ENCODE measurements at regions not wholly inside any gene's neighbourhood (a gene's known extent, or its start where the extent isn't known, plus 50 kb on each side); places are given as distances from the start of the nearest gene placed in this dataset.
"Not testable (repeated sequence)": the region's sequence is repeated elsewhere in the genome, so short reads cannot be mapped to it uniquely, and the experiment has no call there.

DNA sequence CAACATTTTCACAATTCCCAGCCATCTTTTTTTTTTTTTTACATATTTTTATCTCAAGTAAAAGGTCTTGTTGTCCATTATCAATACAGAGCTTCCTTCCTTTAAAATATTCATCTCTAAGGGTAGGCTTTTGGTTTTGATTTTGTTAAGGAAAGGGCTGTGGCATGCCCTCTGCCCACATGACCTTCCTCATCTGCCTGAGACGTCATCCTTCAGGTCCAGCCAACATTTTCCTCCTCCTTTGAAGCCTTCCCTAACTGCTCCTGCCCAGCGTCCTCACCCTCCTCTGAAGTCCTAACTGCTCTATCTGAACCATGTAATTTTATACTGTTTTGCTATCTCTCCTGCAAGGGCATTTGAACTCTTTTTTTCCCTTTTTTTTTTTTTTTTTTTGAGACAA, 73.9 kb upstream of the TGM3 start:
- Histone ChIP-seq H3K9me3 (ENCODE audit: control insufficient read depth, insufficient read depth, low read length) (no peaks in the 10 kb centered on the region), H3K9ac (ENCODE audit: low read depth, low read length) (no peak overlapping the region), H3K4me1 (ENCODE audit: control insufficient read depth, insufficient read depth, low read length) (no peaks in the 10 kb centered on the region), H3K4me3 (ENCODE audit: low read depth, low read length) (no peak overlapping the region), H3K27me3 (ENCODE audit: control insufficient read depth, insufficient read depth, low read length) (no peaks in the 10 kb centered on the region), H3K36me3 (ENCODE audit: control insufficient read depth, insufficient read depth, low read length) (no peaks in the 10 kb centered on the region)

DNA sequence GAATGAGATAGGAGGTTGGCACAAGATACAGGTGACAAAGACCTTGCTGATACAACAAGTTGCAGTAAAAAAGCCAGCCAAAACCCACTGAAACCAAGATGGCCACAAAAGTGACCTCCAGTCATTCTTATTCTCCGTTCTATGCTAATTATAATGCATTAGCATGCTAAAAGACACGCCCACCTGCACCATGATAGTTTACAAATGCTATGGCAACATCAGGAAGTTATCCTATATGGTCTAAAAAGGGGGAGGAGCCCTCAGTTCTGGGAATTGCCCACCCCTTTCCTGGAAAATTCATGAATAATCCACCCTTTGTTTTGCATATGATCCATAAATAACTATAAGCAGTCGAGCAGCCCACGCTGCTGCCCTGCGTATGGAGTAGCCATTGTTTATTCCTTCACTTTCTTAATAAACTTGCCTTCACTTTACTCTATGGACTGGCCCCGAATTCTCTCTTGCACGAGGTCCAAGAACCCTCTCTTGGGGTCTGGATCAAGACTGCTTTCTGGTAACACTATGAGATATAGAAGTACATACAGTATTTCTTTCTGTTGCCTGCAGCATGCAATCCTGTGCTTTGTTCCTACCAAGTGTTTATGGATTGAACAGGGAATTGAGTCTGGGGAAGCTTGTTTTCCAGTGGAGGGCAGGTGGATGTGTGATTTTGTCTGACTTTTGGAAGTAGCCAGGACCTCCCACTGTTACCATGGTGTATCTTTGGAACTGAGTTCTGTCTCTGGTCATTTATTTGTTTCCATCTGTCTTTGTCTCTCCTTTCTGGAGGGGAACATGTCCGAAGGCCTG, 72.0 kb upstream of the TGM3 start:
- no peaks in the 10 kb centered on the region for H3K27me3 ChIP-seq (ENCODE audit: control insufficient read depth, insufficient read depth, low read length)
- H3K9me3 ChIP-seq (ENCODE audit: control insufficient read depth, insufficient read depth, low read length) = no peaks in the 10 kb centered on the region
- no peaks in the 10 kb centered on the region for H3K36me3 ChIP-seq (ENCODE audit: control insufficient read depth, insufficient read depth, low read length)
- no peaks in the 10 kb centered on the region for H3K4me1 ChIP-seq (ENCODE audit: control insufficient read depth, insufficient read depth, low read length)
- H3K4me3 ChIP-seq (ENCODE audit: low read depth, low read length) = no peak overlapping the region
- H3K9ac ChIP-seq (ENCODE audit: low read depth, low read length) = no peak overlapping the region

DNA sequence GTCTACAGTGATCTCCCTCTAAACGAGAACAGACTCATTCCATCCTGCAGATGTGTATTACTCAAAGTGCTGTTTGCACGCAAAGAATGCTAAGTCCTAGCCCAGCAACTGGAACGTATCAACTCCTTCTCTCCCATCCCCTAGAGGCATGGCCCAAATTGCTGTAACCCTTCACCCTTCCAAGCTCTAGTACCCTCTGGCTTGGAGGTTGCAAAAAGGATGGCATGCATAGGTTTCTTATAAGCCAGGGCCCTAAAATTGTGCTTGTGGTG, 71.5 kb upstream of the TGM3 start:
- H3K9me3 ChIP-seq (ENCODE audit: control insufficient read depth, insufficient read depth, low read length) = no peaks in the 10 kb centered on the region
- no peaks in the 10 kb centered on the region for H3K27me3 ChIP-seq (ENCODE audit: control insufficient read depth, insufficient read depth, low read length)
- no peak overlapping the region for H3K9ac ChIP-seq (ENCODE audit: low read depth, low read length)
- H3K4me1 ChIP-seq (ENCODE audit: control insufficient read depth, insufficient read depth, low read length) = no peaks in the 10 kb centered on the region
- no peak overlapping the region for H3K4me3 ChIP-seq (ENCODE audit: low read depth, low read length)
- no peaks in the 10 kb centered on the region for H3K36me3 ChIP-seq (ENCODE audit: control insufficient read depth, insufficient read depth, low read length)

DNA sequence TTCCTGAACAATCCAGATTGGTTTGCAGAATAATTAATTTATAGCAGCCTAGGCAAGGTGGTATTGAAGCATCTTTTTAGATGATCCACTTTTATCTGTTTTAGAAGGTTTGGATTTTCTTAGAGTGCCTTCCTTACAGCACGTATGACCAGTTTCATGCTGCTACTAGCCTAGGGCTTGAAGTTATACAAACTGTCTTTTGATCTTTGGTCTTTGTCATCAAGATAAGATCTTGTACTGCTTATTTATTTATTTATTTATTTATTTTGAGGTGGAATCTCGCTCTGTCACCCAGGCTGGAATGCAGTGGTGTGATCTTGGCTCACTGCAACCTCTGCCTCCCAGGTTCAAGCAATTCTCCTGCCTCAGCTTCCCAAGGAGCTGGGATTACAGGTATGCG, 68.5 kb upstream of the TGM3 start:
- not testable (repeated sequence) for H3K36me3 ChIP-seq (ENCODE audit: control insufficient read depth, insufficient read depth, low read length); H3K9me3 ChIP-seq (ENCODE audit: control insufficient read depth, insufficient read depth, low read length); H3K9ac ChIP-seq (ENCODE audit: low read depth, low read length); H3K27me3 ChIP-seq (ENCODE audit: control insufficient read depth, insufficient read depth, low read length); H3K4me3 ChIP-seq (ENCODE audit: low read depth, low read length); H3K4me1 ChIP-seq (ENCODE audit: control insufficient read depth, insufficient read depth, low read length)

DNA sequence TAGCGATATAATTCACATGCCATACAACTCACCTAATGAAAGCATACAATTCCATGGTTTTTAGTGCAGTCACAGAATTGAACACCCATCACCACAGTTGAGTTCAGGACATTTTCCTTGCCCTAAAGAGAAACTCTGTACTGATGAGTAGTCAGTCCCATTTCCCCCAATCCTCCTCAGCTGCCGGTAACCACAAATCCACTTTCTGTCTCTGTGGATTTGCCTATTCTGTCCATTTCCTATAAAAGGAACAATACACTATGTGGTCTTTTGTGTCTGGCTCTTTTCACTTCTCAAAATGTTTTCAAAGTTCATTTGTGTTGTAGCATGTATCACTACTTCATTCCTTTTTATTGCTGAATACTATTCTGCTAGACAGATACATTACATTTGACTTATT, 67.9 kb upstream of the TGM3 start:
- H3K36me3 ChIP-seq (ENCODE audit: control insufficient read depth, insufficient read depth, low read length) = no peaks in the 10 kb centered on the region
- no peaks in the 10 kb centered on the region for H3K4me1 ChIP-seq (ENCODE audit: control insufficient read depth, insufficient read depth, low read length)
- no peaks in the 10 kb centered on the region for H3K27me3 ChIP-seq (ENCODE audit: control insufficient read depth, insufficient read depth, low read length)
- H3K9me3 ChIP-seq (ENCODE audit: control insufficient read depth, insufficient read depth, low read length) = no peaks in the 10 kb centered on the region
- H3K9ac ChIP-seq (ENCODE audit: low read depth, low read length) = no peak overlapping the region
- H3K4me3 ChIP-seq (ENCODE audit: low read depth, low read length) = no peak overlapping the region

DNA sequence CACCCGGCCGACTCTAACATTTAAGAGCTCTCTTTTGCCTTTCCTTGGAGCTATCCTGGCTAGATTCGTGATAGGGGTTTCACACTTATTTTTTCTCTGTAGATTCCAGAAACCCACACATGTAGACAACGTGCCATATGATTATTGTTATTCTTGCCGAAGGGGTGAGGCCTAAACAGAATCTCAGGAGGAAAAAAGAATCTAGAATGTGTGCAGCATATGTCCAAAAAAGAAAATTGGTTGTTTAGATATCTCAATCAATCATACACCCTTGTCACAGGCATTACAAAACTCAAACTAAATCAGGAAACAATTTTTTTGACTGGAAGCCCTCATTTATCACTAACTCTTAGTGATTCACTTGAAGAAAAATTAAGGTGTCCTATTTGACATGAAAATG, 66.9 kb upstream of the TGM3 start:
- Histone ChIP-seq H3K4me3 (ENCODE audit: low read depth, low read length) (no peak overlapping the region), H3K9ac (ENCODE audit: low read depth, low read length) (no peak overlapping the region), H3K36me3 (ENCODE audit: control insufficient read depth, insufficient read depth, low read length) (no peaks in the 10 kb centered on the region), H3K4me1 (ENCODE audit: control insufficient read depth, insufficient read depth, low read length) (no peaks in the 10 kb centered on the region), H3K9me3 (ENCODE audit: control insufficient read depth, insufficient read depth, low read length) (no peaks in the 10 kb centered on the region), H3K27me3 (ENCODE audit: control insufficient read depth, insufficient read depth, low read length) (no peaks in the 10 kb centered on the region)

DNA sequence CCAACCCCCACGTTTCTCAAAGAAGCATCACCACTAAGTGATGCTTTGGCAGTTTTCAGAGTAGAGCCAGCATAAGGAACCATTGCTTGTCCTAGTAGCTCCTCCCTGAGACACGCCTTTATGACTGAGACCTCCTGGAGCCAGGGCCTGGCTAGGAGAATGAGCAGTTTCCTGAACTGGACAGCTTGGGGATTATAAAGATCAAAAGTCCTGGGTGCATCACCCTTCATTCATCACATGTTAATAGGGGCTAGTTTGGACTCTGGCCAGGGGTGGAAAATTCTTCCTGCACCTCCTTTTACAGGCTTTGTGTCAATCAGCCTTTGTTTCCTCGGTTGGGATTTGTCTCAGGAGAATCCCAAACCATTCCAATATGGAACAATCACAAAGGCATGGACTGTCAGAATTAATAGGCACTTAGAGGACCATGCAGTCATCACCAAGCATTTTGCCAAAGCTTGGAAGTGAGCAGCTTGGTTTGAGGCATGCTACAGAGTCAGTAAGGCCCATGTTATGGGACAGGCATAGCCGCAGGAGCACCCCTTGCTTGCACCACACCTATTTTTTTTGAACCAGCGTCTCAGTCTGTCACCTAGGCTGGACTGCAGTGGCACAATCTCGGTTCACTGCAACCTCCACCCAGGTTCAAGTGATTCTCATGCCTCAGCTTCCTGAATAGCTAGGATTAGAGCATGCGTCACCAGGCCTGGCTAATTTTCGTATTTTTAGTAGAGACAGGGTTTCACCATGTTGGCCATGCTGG, 64.9 kb upstream of the TGM3 start:
- Histone ChIP-seq H3K9ac (ENCODE audit: low read depth, low read length) (no peak overlapping the region), H3K27me3 (ENCODE audit: control insufficient read depth, insufficient read depth, low read length) (no peaks in the 10 kb centered on the region), H3K4me1 (ENCODE audit: control insufficient read depth, insufficient read depth, low read length) (peaks cover 10% of the 10 kb centered on the region), H3K36me3 (ENCODE audit: control insufficient read depth, insufficient read depth, low read length) (no peaks in the 10 kb centered on the region), H3K4me3 (ENCODE audit: low read depth, low read length) (no peak overlapping the region), H3K9me3 (ENCODE audit: control insufficient read depth, insufficient read depth, low read length) (no peaks in the 10 kb centered on the region)

DNA sequence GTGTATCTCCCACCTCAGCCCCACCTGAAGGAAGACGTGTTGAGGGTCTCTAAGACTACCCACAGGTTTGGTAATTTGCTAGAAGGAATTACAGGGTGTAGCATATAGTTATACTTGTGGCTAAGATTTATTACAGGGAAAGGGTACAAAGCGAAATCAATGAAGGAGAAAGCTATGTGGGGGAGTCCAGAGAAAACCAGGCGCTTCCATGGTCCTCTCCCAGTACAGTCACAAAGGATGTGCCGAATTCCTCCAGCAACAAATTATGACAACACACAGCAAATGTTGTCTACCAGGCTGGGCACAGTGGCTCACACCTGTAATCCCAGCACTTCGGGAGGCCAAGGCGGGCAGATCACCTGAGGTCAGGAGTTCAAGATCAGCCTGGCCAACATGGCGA, 64.1 kb upstream of the TGM3 start:
- Histone ChIP-seq H3K9ac (ENCODE audit: low read depth, low read length) (no peak overlapping the region), H3K36me3 (ENCODE audit: control insufficient read depth, insufficient read depth, low read length) (no peaks in the 10 kb centered on the region), H3K27me3 (ENCODE audit: control insufficient read depth, insufficient read depth, low read length) (no peaks in the 10 kb centered on the region), H3K4me1 (ENCODE audit: control insufficient read depth, insufficient read depth, low read length) (peaks cover 10% of the 10 kb centered on the region), H3K4me3 (ENCODE audit: low read depth, low read length) (no peak overlapping the region), H3K9me3 (ENCODE audit: control insufficient read depth, insufficient read depth, low read length) (no peaks in the 10 kb centered on the region)

DNA sequence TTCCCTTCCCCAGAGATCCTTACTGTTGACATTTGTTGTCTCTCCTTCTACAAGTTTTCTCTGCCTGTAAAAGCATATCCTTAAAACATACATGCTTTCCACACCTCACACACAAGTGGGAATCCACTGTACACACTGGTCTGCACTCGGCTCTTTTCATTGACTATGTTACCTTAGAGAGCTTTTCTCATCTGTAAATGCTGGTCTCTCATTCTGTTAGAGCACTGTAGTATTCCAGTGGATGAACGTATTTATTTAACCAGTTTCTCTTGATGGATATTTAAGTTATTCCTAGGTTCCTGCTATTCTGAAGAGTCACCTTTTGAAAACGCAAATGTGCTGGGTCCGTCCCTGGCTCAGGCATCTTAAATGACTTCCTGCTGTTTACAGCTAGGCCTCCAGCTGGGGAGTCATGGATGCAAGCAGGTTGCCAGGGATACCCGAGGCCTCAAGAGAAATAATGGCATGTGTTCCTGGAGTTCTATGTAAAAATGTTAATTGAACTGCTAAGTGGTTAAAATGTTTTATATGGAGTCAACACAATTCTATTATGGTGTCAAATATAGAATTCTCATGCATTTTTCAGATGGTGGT, 61.1 kb upstream of the TGM3 start:
- Histone ChIP-seq H3K4me3 (ENCODE audit: low read depth, low read length) (no peak overlapping the region), H3K27me3 (ENCODE audit: control insufficient read depth, insufficient read depth, low read length) (no peaks in the 10 kb centered on the region), H3K9me3 (ENCODE audit: control insufficient read depth, insufficient read depth, low read length) (no peaks in the 10 kb centered on the region), H3K36me3 (ENCODE audit: control insufficient read depth, insufficient read depth, low read length) (no peaks in the 10 kb centered on the region), H3K9ac (ENCODE audit: low read depth, low read length) (no peak overlapping the region), H3K4me1 (ENCODE audit: control insufficient read depth, insufficient read depth, low read length) (peaks cover 10% of the 10 kb centered on the region)

DNA sequence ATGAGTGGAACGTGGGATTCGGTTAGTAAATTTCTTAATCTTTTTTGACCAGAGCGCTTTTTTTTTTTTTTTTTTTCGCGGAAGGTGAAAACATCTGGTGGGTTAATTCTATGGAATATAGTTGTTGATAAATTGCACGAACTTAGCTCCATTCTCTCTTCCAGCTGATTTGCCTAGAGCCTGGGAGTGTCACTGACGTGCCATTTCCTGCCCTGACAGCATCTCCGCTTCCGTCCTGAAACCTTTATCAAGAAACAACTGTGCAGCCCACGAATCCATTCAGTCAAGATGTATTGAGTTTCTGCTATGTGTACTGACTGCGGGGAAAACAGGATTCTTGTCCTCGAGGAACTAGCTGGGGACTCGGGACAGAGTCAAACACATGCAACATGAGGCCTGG, 59.5 kb upstream of the TGM3 start:
- no peaks in the 10 kb centered on the region for H3K9me3 ChIP-seq (ENCODE audit: control insufficient read depth, insufficient read depth, low read length)
- no peaks in the 10 kb centered on the region for H3K27me3 ChIP-seq (ENCODE audit: control insufficient read depth, insufficient read depth, low read length)
- H3K4me3 ChIP-seq (ENCODE audit: low read depth, low read length) = no peak overlapping the region
- peaks cover 10% of the 10 kb centered on the region for H3K4me1 ChIP-seq (ENCODE audit: control insufficient read depth, insufficient read depth, low read length)
- no peak overlapping the region for H3K9ac ChIP-seq (ENCODE audit: low read depth, low read length)
- no peaks in the 10 kb centered on the region for H3K36me3 ChIP-seq (ENCODE audit: control insufficient read depth, insufficient read depth, low read length)

DNA sequence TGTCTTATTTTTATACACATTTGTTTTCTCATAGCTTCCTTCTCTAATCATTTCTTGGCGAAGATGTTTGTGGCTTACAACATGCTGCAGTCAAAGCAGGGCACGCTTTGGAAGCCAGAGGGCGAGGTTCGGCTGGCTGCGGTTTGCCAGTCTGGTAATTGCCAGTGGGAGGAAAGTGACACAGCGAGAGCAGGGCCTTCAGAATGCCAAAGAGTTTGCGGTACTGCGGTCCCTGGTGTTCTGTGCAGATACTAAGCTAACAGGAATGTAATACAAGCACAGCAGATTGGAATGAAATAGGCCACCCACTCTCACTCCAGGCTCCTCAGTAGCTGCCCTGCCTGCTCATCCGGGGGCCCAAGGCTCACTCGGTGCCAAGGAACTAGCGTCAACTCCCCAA, 58.7 kb upstream of the TGM3 start:
- Histone ChIP-seq H3K4me3 (ENCODE audit: low read depth, low read length) (no peak overlapping the region), H3K9ac (ENCODE audit: low read depth, low read length) (no peak overlapping the region), H3K27me3 (ENCODE audit: control insufficient read depth, insufficient read depth, low read length) (no peaks in the 10 kb centered on the region), H3K4me1 (ENCODE audit: control insufficient read depth, insufficient read depth, low read length) (peaks cover 10% of the 10 kb centered on the region), H3K36me3 (ENCODE audit: control insufficient read depth, insufficient read depth, low read length) (no peaks in the 10 kb centered on the region), H3K9me3 (ENCODE audit: control insufficient read depth, insufficient read depth, low read length) (no peaks in the 10 kb centered on the region)

DNA sequence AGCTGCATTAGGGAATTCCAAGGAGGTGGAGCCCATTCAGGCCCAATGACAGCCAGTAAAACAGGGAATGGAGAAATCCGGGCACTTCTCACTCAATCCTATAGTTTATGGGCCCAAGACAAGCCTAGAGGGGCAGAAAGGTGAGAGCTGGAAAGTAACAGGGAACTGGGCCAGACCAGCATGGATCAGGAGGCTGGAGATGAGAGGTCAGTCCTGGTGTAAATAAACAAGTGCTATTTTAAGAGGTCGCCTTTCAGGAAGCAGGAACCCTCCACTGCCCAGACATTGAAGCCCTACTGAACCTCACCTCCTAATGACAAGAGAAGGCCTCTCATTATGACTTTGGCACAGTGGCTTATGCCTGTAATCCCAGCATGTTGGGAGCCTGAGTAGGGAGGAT, 57.2 kb upstream of the TGM3 start:
- Histone ChIP-seq H3K27me3 (ENCODE audit: control insufficient read depth, insufficient read depth, low read length) (no peaks in the 10 kb centered on the region), H3K9me3 (ENCODE audit: control insufficient read depth, insufficient read depth, low read length) (no peaks in the 10 kb centered on the region), H3K4me3 (ENCODE audit: low read depth, low read length) (no peak overlapping the region), H3K36me3 (ENCODE audit: control insufficient read depth, insufficient read depth, low read length) (no peaks in the 10 kb centered on the region), H3K4me1 (ENCODE audit: control insufficient read depth, insufficient read depth, low read length) (peaks cover 10% of the 10 kb centered on the region), H3K9ac (ENCODE audit: low read depth, low read length) (no peak overlapping the region)
